ENCODE measurements at regions not wholly inside any gene's neighbourhood (a gene's known extent, or its start where the extent isn't known, plus 50 kb on each side); places are given as distances from the start of the nearest gene placed in this dataset.

DNA sequence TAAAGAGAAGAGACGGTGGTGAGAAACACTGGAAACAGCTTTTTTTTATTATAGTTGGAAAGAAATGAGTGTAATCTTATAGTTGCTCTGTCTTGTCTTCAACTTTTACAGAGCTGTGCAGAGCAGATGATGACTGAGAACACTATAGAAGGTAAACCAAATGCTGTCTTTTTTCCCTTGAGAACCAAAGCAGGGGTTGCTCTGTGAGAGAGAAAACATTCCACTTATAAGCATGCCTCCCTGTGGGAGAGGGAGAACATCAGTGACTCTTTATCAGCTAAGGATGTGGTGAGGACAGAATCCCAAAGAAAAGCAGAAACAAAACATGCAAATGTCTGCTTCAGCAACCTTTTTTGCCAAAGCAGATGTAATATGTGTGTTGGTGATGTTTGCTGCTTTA lies 179.3 kb upstream of the HDDC2 start:
- ChIA-PET CTCF (no interaction called here), POLR2A (no interaction called here)
- Histone ChIP-seq H3K27me3 (ENCODE audit: control insufficient read depth, insufficient read depth, low read length) (no peaks in the 10 kb centered on the region), H3K4me3 (ENCODE audit: low read depth, low read length) (no peak overlapping the region), H3K36me3 (ENCODE audit: control insufficient read depth, insufficient read depth, low read length) (no peaks in the 10 kb centered on the region)
- TF ChIP-seq, protein P1, sequence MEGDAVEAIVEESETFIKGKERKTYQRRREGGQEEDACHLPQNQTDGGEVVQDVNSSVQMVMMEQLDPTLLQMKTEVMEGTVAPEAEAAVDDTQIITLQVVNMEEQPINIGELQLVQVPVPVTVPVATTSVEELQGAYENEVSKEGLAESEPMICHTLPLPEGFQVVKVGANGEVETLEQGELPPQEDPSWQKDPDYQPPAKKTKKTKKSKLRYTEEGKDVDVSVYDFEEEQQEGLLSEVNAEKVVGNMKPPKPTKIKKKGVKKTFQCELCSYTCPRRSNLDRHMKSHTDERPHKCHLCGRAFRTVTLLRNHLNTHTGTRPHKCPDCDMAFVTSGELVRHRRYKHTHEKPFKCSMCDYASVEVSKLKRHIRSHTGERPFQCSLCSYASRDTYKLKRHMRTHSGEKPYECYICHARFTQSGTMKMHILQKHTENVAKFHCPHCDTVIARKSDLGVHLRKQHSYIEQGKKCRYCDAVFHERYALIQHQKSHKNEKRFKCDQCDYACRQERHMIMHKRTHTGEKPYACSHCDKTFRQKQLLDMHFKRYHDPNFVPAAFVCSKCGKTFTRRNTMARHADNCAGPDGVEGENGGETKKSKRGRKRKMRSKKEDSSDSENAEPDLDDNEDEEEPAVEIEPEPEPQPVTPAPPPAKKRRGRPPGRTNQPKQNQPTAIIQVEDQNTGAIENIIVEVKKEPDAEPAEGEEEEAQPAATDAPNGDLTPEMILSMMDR (IDR thresholded peaks at IDR 0.05; ENCODE audit: insufficient read depth, low read depth, low read length): no peak
- no peak for DNase-seq (ENCODE audit: low read depth)

DNA sequence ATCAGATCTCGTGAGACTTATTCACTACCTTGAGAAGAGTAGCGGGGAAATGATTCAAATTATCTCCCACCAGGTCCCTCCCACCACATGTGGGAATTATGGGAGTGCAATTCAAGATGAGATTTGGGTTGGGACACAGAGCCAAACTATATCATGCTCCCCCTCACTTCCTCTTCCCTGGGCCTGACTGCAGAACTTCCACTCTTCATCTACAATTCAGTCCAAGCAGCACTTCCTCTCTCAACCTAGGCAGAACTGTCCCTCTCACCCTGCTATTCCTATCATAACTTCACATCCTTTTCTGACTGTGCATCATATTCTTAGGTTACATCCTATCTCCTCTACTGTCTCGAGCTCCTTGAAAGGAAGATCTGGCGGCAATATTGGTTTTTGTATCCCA lies 184.0 kb upstream of the HDDC2 start:
- TF ChIP-seq, protein P1 (IDR thresholded peaks at IDR 0.05; ENCODE audit: insufficient read depth, low read depth, low read length): no peak
- POLR2A ChIA-PET: no interaction called here
- no peaks in the 10 kb centered on the region for H3K36me3 ChIP-seq (ENCODE audit: control insufficient read depth, insufficient read depth, low read length)
- no peak for DNase-seq (ENCODE audit: low read depth)
- H3K27me3 ChIP-seq (ENCODE audit: control insufficient read depth, insufficient read depth, low read length): no peaks in the 10 kb centered on the region
- no peak overlapping the region for H3K4me3 ChIP-seq (ENCODE audit: low read depth, low read length)
- CTCF ChIA-PET: no interaction called here

DNA sequence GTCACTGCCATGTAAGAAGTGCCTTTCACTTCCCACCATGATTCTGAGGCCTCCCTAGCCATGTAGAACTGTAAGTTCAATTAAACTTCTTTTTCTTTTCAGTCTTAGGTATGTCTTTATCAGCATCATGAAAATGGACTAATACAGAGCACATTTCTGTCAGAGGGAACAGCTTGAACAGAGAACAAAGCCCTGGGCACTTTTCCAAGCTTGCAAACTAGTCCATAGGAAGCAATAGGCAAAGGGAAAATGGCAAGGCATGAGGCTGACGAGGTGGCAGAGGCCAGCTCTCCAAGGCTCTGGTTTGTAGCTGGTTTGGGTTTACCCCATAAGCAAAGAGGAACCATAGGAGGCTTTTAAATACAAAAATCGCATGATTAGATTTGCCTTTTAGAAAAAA lies 185.1 kb upstream of the HDDC2 start:
- no peak for DNase-seq (ENCODE audit: low read depth)
- ChIA-PET CTCF (no interaction called here), POLR2A (no interaction called here)
- Histone ChIP-seq H3K27me3 (ENCODE audit: control insufficient read depth, insufficient read depth, low read length) (no peaks in the 10 kb centered on the region), H3K36me3 (ENCODE audit: control insufficient read depth, insufficient read depth, low read length) (no peaks in the 10 kb centered on the region), H3K4me3 (ENCODE audit: low read depth, low read length) (no peak overlapping the region)
- TF ChIP-seq, protein P1 (IDR thresholded peaks at IDR 0.05; ENCODE audit: insufficient read depth, low read depth, low read length): no peak

DNA sequence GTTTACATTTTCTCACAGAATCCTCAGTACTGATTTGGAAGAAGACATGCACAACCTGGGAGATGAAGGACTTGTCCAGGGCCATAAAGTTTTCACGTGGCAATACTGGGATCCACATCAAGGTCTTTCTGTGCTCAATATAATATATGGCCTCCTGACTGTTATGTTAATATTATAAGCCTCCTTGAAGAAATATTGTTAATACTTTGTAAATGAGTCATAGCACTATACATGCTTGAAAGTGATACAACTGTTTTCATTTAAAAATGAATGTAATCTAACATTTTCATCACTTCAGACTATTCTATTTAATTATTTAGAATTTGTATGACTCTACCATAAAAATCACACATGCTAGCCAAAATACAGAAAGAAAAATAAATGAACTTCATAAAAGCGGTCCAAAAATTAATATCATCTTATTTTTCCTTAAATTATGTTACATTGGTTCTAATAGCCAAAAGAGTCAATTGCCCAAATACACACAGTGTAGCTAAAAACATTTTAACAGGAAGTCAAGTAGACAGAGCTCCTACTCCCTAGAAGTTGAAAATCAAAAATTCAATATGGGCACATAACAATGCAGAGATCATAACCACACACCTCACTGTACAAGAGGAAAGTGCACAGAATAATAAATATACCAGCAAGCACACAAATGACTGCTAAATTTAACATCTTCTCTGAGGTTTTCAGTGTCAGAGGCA lies 188.0 kb upstream of the HDDC2 start:
- CTCF ChIA-PET: no interaction called here
- POLR2A ChIA-PET: no interaction called here
- H3K36me3 ChIP-seq (ENCODE audit: control insufficient read depth, insufficient read depth, low read length): no peaks in the 10 kb centered on the region
- no peaks in the 10 kb centered on the region for H3K27me3 ChIP-seq (ENCODE audit: control insufficient read depth, insufficient read depth, low read length)
- DNase-seq (ENCODE audit: low read depth): no peak
- TF ChIP-seq, protein P1 (IDR thresholded peaks at IDR 0.05; ENCODE audit: insufficient read depth, low read depth, low read length): no peak
- H3K4me3 ChIP-seq (ENCODE audit: low read depth, low read length): no peak overlapping the region

DNA sequence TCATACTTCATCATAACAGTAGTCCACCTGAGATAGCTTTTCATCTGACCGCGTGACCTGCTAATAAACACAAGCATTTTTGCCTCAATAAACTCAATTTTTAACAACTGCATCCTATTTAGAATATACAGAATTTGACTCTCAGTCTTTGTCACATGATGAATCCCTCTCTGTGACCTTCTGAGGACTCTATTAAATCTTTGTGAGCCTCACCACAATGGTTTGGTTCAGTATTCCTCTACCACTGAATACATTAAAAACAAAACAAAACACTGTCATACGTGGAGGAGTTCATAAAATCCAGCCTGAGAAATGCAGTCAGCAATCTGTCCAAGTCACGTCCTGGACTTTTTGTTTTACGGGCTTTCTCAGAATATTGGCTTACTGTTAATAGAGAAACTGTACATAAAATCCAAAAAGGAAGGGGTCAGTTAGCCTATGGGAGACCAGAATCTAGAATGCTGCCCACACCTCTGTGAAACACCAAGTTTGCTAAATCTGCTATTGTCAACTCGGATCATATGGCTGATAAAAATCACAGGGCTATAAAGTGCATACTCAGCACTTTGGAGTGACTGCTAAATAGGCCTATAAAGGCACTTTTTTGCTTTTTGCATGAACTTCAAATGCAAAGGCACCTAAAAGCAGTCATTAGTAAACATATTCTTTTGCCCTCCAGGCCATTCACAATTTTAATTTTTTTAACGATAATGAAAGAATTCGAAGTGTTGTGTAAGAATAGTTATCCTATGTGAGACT lies 190.3 kb upstream of the HDDC2 start:
- POLR2A ChIA-PET: no interaction called here
- CTCF ChIA-PET: no interaction called here
- Histone ChIP-seq H3K4me3 (ENCODE audit: low read depth, low read length) (no peak overlapping the region), H3K27me3 (ENCODE audit: control insufficient read depth, insufficient read depth, low read length) (no peaks in the 10 kb centered on the region), H3K36me3 (ENCODE audit: control insufficient read depth, insufficient read depth, low read length) (no peaks in the 10 kb centered on the region)
- TF ChIP-seq, protein P1 (IDR thresholded peaks at IDR 0.05; ENCODE audit: insufficient read depth, low read depth, low read length): no peak
- no peak for DNase-seq (ENCODE audit: low read depth)
